ENCODE measurements at regions not wholly inside any gene's neighbourhood (a gene's known extent, or its start where the extent isn't known, plus 50 kb on each side); places are given as distances from the start of the nearest gene placed in this dataset.

DNA sequence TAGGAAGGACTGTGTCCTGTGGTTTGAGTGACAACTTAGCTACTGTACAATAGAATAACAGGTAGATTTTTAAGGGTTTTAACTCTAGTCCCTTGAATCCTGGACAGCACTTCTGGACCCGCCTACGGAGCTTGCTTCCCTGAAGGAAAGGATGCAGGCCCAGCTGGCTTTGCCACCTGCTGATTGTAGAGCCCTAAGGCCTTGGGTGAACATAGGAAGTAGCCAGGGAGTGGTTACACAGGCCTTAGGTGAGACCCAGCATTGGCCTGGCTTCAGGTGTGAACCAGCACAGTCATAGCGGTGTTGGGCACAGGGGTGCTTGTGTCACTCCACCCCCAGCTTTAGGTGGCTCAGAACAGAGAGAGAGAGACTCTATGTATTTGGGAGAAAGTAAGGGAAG is 413.5 kb downstream of the GRIA2 start:
- no peak for DNase-seq

GRCh38 chr4:157616741-157617472 is 396.4 kb downstream of the GRIA2 start:
- no peak for DNase-seq

- DNase-seq: no peak
Measured at GRCh38 chr4:157607996-157608395, 387.5 kb downstream of the GRIA2 start.

- no peak for DNase-seq
Measured at GRCh38 chr4:157600583-157600982, 380.1 kb downstream of the GRIA2 start.

- DNase-seq: no peak
Measured at GRCh38 chr4:157591245-157591644, 370.7 kb downstream of the GRIA2 start.

DNA sequence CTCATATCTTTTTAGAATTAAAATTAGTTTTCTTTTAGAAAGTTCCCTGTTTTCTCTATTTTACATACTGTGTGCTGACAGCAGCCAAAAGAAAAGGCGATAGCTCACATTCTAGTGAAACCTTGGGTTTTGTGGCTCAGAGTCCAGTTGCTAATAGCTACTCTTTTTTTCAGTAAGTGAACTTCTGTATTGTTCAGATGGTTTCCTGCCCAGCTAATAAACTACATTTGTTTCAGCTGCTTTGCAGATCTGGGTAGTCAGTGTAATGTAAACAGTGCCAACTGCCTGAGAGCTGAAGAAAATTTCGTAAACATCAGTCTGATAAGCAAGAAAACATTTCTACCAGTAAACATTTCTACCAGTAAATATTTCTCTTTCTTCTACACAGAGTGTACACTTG is 370.2 kb downstream of the GRIA2 start:
- DNase-seq: no peak

DNA sequence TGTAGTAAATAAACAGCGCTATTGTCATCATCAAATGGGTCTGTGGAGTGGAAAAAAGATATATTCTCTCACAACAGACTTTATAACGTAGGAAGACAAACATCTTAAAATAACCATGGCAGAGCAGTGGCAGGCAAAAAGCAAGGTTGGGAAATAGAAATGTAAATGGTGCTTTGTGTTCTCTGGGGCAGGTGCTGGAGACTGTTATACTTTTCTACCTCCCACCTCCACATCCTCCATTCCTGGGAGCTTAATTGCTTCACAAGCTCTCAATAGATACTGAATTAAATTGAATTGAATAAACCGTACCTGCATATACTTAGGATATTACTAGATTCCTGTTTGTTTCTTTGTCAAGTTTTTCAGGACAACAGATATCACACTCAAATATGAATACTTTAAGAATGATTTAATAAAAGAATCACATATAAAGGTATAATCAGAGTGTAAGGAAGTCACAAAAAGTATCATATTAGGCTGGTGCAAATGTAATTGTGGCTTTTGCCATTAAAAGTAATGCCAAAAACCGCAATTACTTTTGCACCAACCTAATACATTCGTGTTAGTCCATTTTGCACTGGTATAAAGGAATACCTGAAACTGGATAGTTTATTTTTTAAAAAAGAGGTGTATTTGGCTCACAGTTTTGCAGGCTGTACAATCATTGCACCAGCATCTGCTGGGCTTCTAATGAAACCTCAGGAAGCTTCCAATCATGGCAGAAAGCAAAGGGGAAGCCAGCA is 367.3 kb downstream of the GRIA2 start:
- DNase-seq: no peak

GRCh38 chr4:157582141-157582540 is 361.6 kb downstream of the GRIA2 start:
- DNase-seq: no peak

GRCh38 chr4:157576671-157577217 is 356.2 kb downstream of the GRIA2 start:
- DNase-seq: no peak

DNA sequence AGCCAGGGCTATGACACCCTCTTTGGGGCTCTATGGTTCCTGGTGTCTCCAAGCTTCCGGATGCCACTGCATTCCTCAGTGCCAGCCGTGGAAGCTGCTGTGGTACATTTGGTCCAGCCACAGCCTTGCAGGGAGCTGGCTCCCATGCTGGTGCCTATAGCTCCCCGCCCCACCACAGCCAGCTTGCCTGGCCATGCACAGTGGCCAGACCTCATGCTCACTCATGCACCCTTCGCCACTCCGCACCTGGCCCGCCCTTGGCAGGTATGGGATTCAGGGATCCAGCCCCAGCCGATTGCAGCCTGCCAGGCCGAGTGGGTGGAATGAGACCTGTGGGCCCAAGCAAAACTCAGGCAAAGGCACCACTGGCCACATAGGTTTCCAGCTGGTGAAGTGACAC is 354.8 kb downstream of the GRIA2 start:
- DNase-seq: no peak

DNA sequence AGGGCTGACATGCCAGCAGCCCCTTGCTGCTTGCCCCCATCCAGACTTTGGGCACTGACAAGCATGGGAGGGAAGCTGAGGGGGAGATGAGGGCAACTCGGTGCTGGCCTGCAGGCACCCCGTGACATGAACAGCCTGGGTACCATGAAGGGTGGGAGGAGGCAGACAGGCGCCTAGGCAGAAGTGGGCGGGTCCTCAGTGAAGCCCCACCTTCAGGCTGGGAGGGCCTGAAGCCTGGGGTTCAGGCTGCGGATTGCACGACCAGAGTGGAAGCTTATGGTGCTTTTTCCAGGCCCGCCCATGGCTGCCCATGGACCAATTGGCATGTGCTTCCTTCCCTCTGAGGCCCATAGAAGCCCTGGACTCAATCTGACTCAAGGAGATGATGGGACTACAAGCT is 354.1 kb downstream of the GRIA2 start:
- DNase-seq: no peak

DNA sequence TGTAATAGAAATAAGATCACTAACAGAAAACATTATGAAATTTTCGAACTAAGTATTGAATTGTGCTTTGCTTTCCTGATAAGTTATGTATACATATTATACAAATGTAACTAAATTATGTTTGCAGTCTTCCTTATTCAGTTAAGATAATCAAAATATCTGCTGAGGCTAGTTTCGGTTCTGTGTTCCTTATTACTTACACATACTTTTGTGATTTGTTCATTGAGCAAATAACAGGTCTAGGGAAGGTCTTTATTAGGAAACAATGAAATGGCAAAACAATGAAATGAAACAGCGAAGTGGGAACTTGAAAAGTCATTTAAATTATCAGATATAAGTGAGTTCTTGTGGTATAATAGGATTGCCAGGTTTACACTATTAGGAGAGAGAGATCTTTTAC is 352.4 kb downstream of the GRIA2 start:
- no peak for DNase-seq

DNA sequence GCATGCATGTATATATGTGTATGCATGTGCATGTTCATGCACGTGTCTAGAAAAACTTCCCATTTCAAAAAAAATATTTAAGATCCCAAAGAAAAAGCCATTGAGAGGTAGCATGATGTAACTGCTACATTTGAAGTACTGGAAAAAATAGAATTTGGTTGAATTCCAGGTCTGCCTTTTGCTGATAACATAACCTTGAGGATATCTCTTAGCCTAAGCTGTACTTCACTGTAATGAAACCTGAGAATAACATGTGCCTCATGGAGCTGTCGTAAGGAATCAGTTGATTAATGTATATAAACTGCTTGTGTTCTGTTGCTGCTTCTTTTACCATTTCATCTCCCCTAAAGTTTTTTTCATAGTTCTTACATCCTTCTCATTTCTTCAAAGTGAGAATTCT is 351.8 kb downstream of the GRIA2 start:
- no peak for DNase-seq

- DNase-seq: no peak
Measured at GRCh38 chr4:157564771-157565170, 344.2 kb downstream of the GRIA2 start.

DNA sequence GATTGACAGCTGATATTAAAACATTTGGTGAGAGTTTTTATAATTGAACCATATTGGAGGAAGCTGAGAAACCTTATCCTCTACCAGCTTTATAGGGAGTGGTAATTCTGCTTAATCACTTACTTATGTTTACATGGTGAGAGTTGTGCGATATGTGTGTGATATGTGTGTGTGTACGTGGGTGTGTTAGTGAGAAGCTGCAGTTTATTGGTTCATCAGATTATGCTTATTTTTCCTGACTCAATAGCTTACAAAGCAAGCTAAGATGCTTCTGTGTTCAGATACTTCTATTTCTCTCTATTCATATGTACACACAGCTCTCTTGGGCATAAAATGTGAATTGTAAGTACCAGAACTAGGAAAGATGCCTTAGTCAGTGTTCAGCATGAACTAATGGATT is 343.7 kb downstream of the GRIA2 start:
- no peak for DNase-seq

DNA sequence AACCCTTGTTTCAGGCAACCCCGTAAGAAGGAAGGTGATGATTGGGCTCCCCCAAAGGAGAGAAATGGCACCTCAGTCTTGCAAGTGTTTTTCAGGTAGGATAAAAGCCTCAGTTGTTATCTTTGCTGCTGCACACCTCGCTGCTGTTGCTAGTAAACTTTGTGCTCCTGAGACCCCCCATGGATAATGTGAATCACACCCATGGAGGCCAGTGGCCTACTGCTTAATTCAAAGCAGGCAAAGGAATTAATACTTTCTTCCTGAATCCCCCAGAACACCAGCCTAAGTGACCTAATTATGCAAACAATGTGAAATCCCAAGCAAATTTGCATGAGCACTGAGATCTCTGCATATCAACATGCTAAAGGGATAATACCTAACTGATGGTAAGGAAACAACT is 337.5 kb downstream of the GRIA2 start:
- no peak for DNase-seq

GRCh38 chr4:157550028-157550427 is 329.5 kb downstream of the GRIA2 start:
- no peak for DNase-seq

DNA sequence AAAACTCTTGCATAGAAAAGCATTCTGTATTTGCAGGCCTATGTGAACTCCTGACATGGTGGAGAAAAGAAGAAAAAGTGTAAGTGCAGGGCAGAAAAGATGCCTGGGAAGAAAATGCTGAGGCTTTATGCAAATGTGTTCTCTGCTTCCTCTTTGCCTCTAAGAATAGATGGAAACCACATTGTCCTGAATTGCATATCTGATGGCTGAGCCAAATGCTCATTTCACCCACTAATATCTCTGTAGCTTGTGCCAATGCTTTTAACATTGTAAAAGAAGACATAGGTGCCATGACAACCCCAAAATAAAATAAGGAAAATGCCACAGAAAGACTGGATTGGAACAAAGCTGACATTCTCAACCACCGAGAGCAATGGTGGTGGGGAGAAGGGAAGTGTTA is 307.4 kb downstream of the GRIA2 start:
- no peak for DNase-seq

GRCh38 chr4:157521906-157522305 is 301.4 kb downstream of the GRIA2 start:
- no peak for DNase-seq

- DNase-seq: no peak
Measured at GRCh38 chr4:157514711-157515110, 294.2 kb downstream of the GRIA2 start.

DNA sequence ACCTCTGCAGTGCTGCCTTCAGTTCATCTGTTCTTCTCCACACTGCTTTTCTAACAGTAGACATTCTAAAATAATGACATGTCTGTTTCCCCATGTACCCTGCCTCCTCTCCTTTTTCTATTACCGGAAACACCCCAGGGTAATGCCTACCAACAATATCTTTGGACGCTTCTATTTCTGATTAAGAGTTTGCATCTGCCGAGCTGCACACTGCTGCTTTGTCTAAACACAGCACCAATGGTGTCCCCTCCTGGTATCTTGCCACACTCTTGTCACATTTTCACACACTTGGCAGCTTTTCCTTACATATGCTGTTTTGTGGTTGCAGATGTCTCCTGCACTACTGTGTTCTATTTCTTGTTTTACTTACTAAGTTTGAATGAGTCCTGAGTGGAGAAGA is 288.8 kb downstream of the GRIA2 start:
- no peak for DNase-seq

- no peak for DNase-seq
Measured at GRCh38 chr4:157502656-157503055, 282.1 kb downstream of the GRIA2 start.

DNA sequence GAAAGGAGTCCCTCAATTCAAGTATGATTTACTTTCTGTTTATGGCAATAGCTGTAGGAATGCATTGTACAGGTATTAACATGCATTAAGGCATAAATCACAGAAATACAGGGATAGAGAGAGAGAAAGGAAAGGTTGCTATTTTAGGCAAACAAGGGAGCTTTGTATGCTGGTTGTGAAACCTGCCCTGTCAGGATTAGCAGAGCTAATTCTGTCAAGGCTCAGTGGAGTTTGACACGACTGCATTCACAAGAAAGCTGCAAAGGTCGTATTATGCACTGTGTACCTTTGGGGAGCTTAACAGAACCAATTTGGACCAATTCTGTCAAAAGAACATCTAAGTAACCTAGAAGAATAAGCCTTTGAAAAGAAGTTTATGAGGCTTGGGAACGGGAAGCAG is 239.3 kb downstream of the GRIA2 start:
- DNase-seq: no peak

DNA sequence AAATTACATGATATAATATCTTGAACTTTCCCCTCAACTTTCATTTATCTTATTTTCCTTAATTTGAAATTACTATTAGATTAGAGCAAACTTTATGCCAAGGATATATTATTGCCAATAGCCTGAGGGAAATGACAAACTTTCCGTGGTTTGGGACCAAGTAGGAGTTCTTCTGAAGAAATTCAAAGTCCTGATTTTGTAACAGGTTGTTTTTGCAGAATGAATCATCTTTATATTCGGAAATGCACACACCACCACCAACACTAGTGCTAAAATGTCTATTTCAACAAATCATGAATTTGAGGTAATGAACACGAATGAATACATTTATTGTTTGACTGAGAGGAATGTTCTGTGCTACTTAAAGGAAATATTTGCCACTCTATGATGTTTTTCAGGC is 226.7 kb downstream of the GRIA2 start:
- DNase-seq: no peak
